ENCODE measurements at regions not wholly inside any gene's neighbourhood (a gene's known extent, or its start where the extent isn't known, plus 50 kb on each side); places are given as distances from the start of the nearest gene placed in this dataset.

- TF ChIP-seq CTCF (IDR thresholded peaks at IDR 0.05) (no peak), POLR2AphosphoS5 (IDR thresholded peaks at IDR 0.05) (no peak), EP300 (IDR thresholded peaks at IDR 0.05) (no peak)
These were observed 197.4 kb upstream of the TRPC5 start for GRCh38 chrX:112279940-112280339.

Measured in esophagus muscularis mucosa (tissue), 4 donors.